Gastroesophageal sphincter (tissue), 4 donors: ENCODE measurements at regions not wholly inside any gene's neighbourhood (a gene's known extent, or its start where the extent isn't known, plus 50 kb on each side); places are given as distances from the start of the nearest gene placed in this dataset.

Source experiments
- ATAC-seq: fragments of 150-250 bp; one replicate; pipeline ENCODE4 v1.9.1; 2016; ENCODE audit warnings: mild to moderate bottlenecking, moderate library complexity
- H3K27ac ChIP-seq, 4 donors: fragments of 200-600 bp; sonication (generic) in 3 of 4; 1 replicate in 3 of 4; 2 replicates in 1 of 4; pipeline ENCODE4 v1.5.1; 2016 to 2019
- H3K27me3 ChIP-seq: fragments of 200-600 bp; sonication (generic); one replicate; pipeline ENCODE4 v1.5.1; 2019
- H3K36me3 ChIP-seq, 2 donors: fragments of 200-600 bp; sonication (generic); one replicate each; pipeline ENCODE4 v1.5.1; 2019; ENCODE audit warnings: control low read depth in 1 of 2
- H3K4me1 ChIP-seq, 3 donors: fragments of 200-600 bp; sonication (generic); 1 replicate in 2 of 3; 2 replicates in 1 of 3; pipeline ENCODE4 v1.5.1; 2016 to 2019; ENCODE audit warnings: control low read depth in 2 of 3
- H3K4me3 ChIP-seq, 2 donors: fragments of 200-600 bp; sonication (generic); one replicate each; pipeline ENCODE4 v1.5.1; 2019; ENCODE audit warnings: mild to moderate bottlenecking in 1 of 2, moderate library complexity in 1 of 2
- H3K9me3 ChIP-seq, 3 donors: fragments of 200-600 bp; sonication (generic); one replicate each; pipeline ENCODE4 v1.5.1; 2017 to 2019; ENCODE audit warnings: control low read depth in 2 of 3
- CTCF ChIP-seq, 4 experiments: fragments of 200-600 bp in 2 of 4; fragments of 450-650 bp in 2 of 4; sonication (generic) in 1 of 4; IDR thresholded peaks; one replicate each; pipeline ENCODE4 v1.5.1; 2017 to 2019; ENCODE audit warnings: antibody characterized with exemption in 4 of 4, mild to moderate bottlenecking in 2 of 4, moderate library complexity in 2 of 4
- EP300 ChIP-seq: sonication (generic); formaldehyde crosslinking; IDR thresholded peaks from one replicate; pipeline ENCODE4 v1.6.1; 2017; ENCODE audit warnings: antibody characterized with exemption, mild to moderate bottlenecking
- POLR2A ChIP-seq, 2 donors: fragments of 450-650 bp; IDR thresholded peaks; one replicate each; pipeline ENCODE4 v1.6.1; 2017; ENCODE audit warnings: antibody characterized with exemption in 2 of 2, mild to moderate bottlenecking in 2 of 2, moderate library complexity in 1 of 2
- POLR2AphosphoS5 ChIP-seq: sonication (generic); formaldehyde crosslinking; IDR thresholded peaks from one replicate; pipeline ENCODE4 v1.6.1; 2017; ENCODE audit warnings: antibody characterized with exemption
- whole genome bisulfite sequencing, 2 donors: methylation state at CpG; one replicate each; pipeline ENCODE4 v1.1.5; 2018; ENCODE audit warnings: low coverage in 1 of 2; 5-methylcytosine and 5-hydroxymethylcytosine counted together

GRCh38 chr14:28953973-28954372 is 187.4 kb downstream of the FOXG1 start:
- ATAC-seq = no peak
- WGBS, 2 donors = 84 to 88% methylated on average over 2 of the region's 2 CpGs
- no peak overlapping the region for H3K27ac ChIP-seq
- H3K4me3 ChIP-seq = no peak overlapping the region
- no peaks in the 10 kb centered on the region for H3K27me3 ChIP-seq
- TF ChIP-seq CTCF (IDR thresholded peaks at IDR 0.05) = no peak
- no peak for TF ChIP-seq EP300
- no peak for TF ChIP-seq POLR2A (IDR thresholded peaks at IDR 0.05)
- TF ChIP-seq POLR2AphosphoS5 = no peak
- H3K9me3 ChIP-seq = no peaks in the 10 kb centered on the region
- no peaks in the 10 kb centered on the region for H3K4me1 ChIP-seq
- H3K36me3 ChIP-seq = no peaks in the 10 kb centered on the region

- Histone ChIP-seq H3K4me3 (no peak overlapping the region), H3K9me3 (peaks cover 0 to 7% (median 0%) of the 10 kb centered on the region in 3 donors), H3K27me3 (no peaks in the 10 kb centered on the region), H3K27ac (no peak overlapping the region), H3K36me3 (no peaks in the 10 kb centered on the region), H3K4me1 (no peaks in the 10 kb centered on the region)
- no peak for TF ChIP-seq POLR2A (IDR thresholded peaks at IDR 0.05)
- TF ChIP-seq POLR2AphosphoS5 = no peak
- no peak for TF ChIP-seq CTCF (IDR thresholded peaks at IDR 0.05)
- TF ChIP-seq EP300 = no peak
- WGBS, 2 donors = 86 to 90% methylated on average over 2 of the region's 2 CpGs
- ATAC-seq = no peak
Measured at GRCh38 chr14:28966416-28967233, 200.0 kb downstream of the FOXG1 start.

- WGBS, 2 donors = 0 to 60% methylated on average over 1 of the region's 1 CpG
- no peak for ATAC-seq
Measured at GRCh38 chr14:28975084-28975483, 208.5 kb downstream of the FOXG1 start.

GRCh38 chr14:28982228-28982627 is 215.6 kb downstream of the FOXG1 start:
- Histone ChIP-seq H3K36me3 (no peaks in the 10 kb centered on the region), H3K4me1 (no peaks in the 10 kb centered on the region), H3K27ac (no peak overlapping the region), H3K4me3 (no peak overlapping the region), H3K9me3 (no peaks in the 10 kb centered on the region), H3K27me3 (no peaks in the 10 kb centered on the region)
- no peak for TF ChIP-seq CTCF (IDR thresholded peaks at IDR 0.05)
- no peak for TF ChIP-seq POLR2AphosphoS5
- TF ChIP-seq EP300 = no peak
- TF ChIP-seq POLR2A (IDR thresholded peaks at IDR 0.05) = no peak
- ATAC-seq = no peak
- WGBS, 2 donors = 95 to 100% methylated on average over 2 of the region's 2 CpGs

More at GRCh38 chr14:28975084-28975483, 208.5 kb downstream of the FOXG1 start:
- H3K27me3 ChIP-seq = no peaks in the 10 kb centered on the region
- TF ChIP-seq CTCF (IDR thresholded peaks at IDR 0.05) = no peak
- no peak for TF ChIP-seq EP300
- no peak for TF ChIP-seq POLR2A (IDR thresholded peaks at IDR 0.05)
- no peak for TF ChIP-seq POLR2AphosphoS5
- no peaks in the 10 kb centered on the region for H3K4me1 ChIP-seq
- H3K4me3 ChIP-seq = no peak overlapping the region
- no peaks in the 10 kb centered on the region for H3K9me3 ChIP-seq
- H3K36me3 ChIP-seq = no peaks in the 10 kb centered on the region
- no peak overlapping the region for H3K27ac ChIP-seq

- no peaks in the 10 kb centered on the region for H3K36me3 ChIP-seq
- H3K4me1 ChIP-seq = no peaks in the 10 kb centered on the region
- H3K9me3 ChIP-seq = no peaks in the 10 kb centered on the region
- H3K27ac ChIP-seq = no peak overlapping the region
- no peak overlapping the region for H3K4me3 ChIP-seq
- H3K27me3 ChIP-seq = no peaks in the 10 kb centered on the region
- TF ChIP-seq CTCF (IDR thresholded peaks at IDR 0.05) (no peak), EP300 (no peak), POLR2A (IDR thresholded peaks at IDR 0.05) (no peak), POLR2AphosphoS5 (no peak)
- ATAC-seq = no peak
- 80 to 85% methylated on average over 2 to 4 of the region's 4 CpGs for whole genome bisulfite sequencing, 2 donors
Measured at GRCh38 chr14:28983279-28983678, 216.7 kb downstream of the FOXG1 start.
